Keratinocyte (primary cell): ENCODE measurements at regions not wholly inside any gene's neighbourhood (a gene's known extent, or its start where the extent isn't known, plus 50 kb on each side); places are given as distances from the start of the nearest gene placed in this dataset.

Experiments used
- EZH2 ChIP-seq: IDR thresholded peaks from one replicate; pipeline ENCODE4 v1.6.1; 2012; ENCODE audit warnings: inconsistent platforms, mild to moderate bottlenecking, low read length, moderate library complexity
- TF ChIP-seq, protein P1 (sequence below), 3 experiments: IDR thresholded peaks in 1 of 3; conservative IDR thresholded peaks in 1 of 3; optimal IDR thresholded peaks in 1 of 3; 2 replicates in 2 of 3; 3 replicates in 1 of 3; pipeline versions ENCODE3 to v1.5.1; 2011; ENCODE audit warnings: low read length in 3 of 3, mild to moderate bottlenecking in 3 of 3, moderate library complexity in 2 of 3, control low read depth in 1 of 3, inconsistent platforms in 1 of 3; ENCODE audit not compliant: insufficient read depth in 2 of 3; ENCODE audit errors: extremely low read depth in 1 of 3

- TF ChIP-seq, protein P1, sequence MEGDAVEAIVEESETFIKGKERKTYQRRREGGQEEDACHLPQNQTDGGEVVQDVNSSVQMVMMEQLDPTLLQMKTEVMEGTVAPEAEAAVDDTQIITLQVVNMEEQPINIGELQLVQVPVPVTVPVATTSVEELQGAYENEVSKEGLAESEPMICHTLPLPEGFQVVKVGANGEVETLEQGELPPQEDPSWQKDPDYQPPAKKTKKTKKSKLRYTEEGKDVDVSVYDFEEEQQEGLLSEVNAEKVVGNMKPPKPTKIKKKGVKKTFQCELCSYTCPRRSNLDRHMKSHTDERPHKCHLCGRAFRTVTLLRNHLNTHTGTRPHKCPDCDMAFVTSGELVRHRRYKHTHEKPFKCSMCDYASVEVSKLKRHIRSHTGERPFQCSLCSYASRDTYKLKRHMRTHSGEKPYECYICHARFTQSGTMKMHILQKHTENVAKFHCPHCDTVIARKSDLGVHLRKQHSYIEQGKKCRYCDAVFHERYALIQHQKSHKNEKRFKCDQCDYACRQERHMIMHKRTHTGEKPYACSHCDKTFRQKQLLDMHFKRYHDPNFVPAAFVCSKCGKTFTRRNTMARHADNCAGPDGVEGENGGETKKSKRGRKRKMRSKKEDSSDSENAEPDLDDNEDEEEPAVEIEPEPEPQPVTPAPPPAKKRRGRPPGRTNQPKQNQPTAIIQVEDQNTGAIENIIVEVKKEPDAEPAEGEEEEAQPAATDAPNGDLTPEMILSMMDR (optimal IDR thresholded peaks at IDR 0.05 in 1 of 3, IDR thresholded peaks at IDR 0.05 in 1 of 3, conservative IDR thresholded peaks at IDR 0.05 in 1 of 3; ENCODE audit: extremely low read depth in 1 of 3, insufficient read depth in 2 of 3, low read length in 3 of 3), result no peak
- TF ChIP-seq EZH2, result no peak
These were observed 137.9 kb upstream of the MAMLD1 start for GRCh38 chrX:150225266-150225665.
